H9 (cell line): ENCODE measurements at regions not wholly inside any gene's neighbourhood (a gene's known extent, or its start where the extent isn't known, plus 50 kb on each side); places are given as distances from the start of the nearest gene placed in this dataset.

Experiments
- DNase-seq: peaks from one replicate; pipeline ENCODE4 v3.0.0-alpha.2; 2017
- H2AFZ ChIP-seq: one replicate; pipeline ENCODE4 v1.6.1; 2013; ENCODE audit warnings: mild to moderate bottlenecking, low read length, control low read depth, moderate library complexity
- H2AK5ac ChIP-seq: 2 replicates; pipeline ENCODE4 v1.6.1; 2013; ENCODE audit warnings: low read length, control low read depth, mixed read lengths; ENCODE audit not compliant: insufficient read length
- H2BK120ac ChIP-seq: one replicate; pipeline ENCODE4 v1.6.1; 2013; ENCODE audit warnings: low read depth, mild to moderate bottlenecking, low read length, control low read depth, inconsistent platforms; ENCODE audit not compliant: poor library complexity, severe bottlenecking
- H2BK12ac ChIP-seq: 2 replicates; pipeline ENCODE4 v1.6.1; 2013; ENCODE audit warnings: low read length, control low read depth, mixed read lengths, low read depth; ENCODE audit not compliant: insufficient read length
- H2BK15ac ChIP-seq: 2 replicates; pipeline ENCODE4 v1.6.1; 2013; ENCODE audit warnings: low read depth, low read length, control low read depth
- H2BK20ac ChIP-seq: one replicate; pipeline ENCODE4 v1.6.1; 2013; ENCODE audit warnings: low read depth, mild to moderate bottlenecking, low read length, control low read depth, inconsistent platforms; ENCODE audit not compliant: poor library complexity, severe bottlenecking
- H2BK5ac ChIP-seq: 2 replicates; pipeline ENCODE4 v1.6.1; 2013; ENCODE audit warnings: low read length, control low read depth, mixed read lengths; ENCODE audit not compliant: insufficient read length
- H3K14ac ChIP-seq: 2 replicates; pipeline ENCODE4 v1.6.1; 2013; ENCODE audit warnings: low read length, control low read depth; ENCODE audit not compliant: insufficient read depth
- H3K18ac ChIP-seq: 2 replicates; pipeline ENCODE4 v1.6.1; 2013; ENCODE audit warnings: low read depth, mild to moderate bottlenecking, mixed read lengths, low read length, control low read depth; ENCODE audit not compliant: insufficient read length
- H3K23ac ChIP-seq: 2 replicates; pipeline ENCODE4 v1.6.1; 2013; ENCODE audit warnings: low read length, control low read depth, mixed read lengths, low read depth; ENCODE audit not compliant: insufficient read length
- H3K23me2 ChIP-seq: 2 replicates; pipeline ENCODE4 v1.6.1; 2013; ENCODE audit warnings: low read depth, mild to moderate bottlenecking, mixed read lengths, low read length, control low read depth; ENCODE audit not compliant: insufficient read length, poor library complexity, severe bottlenecking
- H3K27ac ChIP-seq: 2 replicates; pipeline ENCODE4 v1.5.1; 2013; ENCODE audit warnings: low read length, control low read depth, mixed read lengths, low read depth; ENCODE audit not compliant: insufficient read length
- H3K27me3 ChIP-seq: 2 replicates; pipeline ENCODE4 v1.6.1; 2013; ENCODE audit warnings: low read length, control low read depth, inconsistent platforms; ENCODE audit not compliant: insufficient read depth
- H3K4ac ChIP-seq: 2 replicates; pipeline ENCODE4 v1.6.1; 2013; ENCODE audit warnings: low read depth, mild to moderate bottlenecking, control low read depth, inconsistent platforms, low read length, moderate library complexity
- H3K4me1 ChIP-seq: 2 replicates; pipeline ENCODE4 v1.6.1; 2013; ENCODE audit warnings: low read length, control low read depth, inconsistent platforms; ENCODE audit not compliant: insufficient read depth
- H3K4me2 ChIP-seq: 2 replicates; pipeline ENCODE4 v1.6.1; 2013; ENCODE audit warnings: low read length, control low read depth, mixed read lengths; ENCODE audit not compliant: insufficient read length, insufficient read depth
- H3K56ac ChIP-seq: 2 replicates; pipeline ENCODE4 v1.6.1; 2013; ENCODE audit warnings: low read depth, mild to moderate bottlenecking, mixed read lengths, low read length, control low read depth; ENCODE audit not compliant: insufficient read length
- H3K79me1 ChIP-seq: 2 replicates; pipeline ENCODE4 v1.6.1; 2013; ENCODE audit warnings: low read depth, mild to moderate bottlenecking, moderate library complexity, low read length, control low read depth, inconsistent platforms; ENCODE audit not compliant: insufficient read depth, poor library complexity, severe bottlenecking
- H3K79me2 ChIP-seq: 2 replicates; pipeline ENCODE4 v1.6.1; 2013; ENCODE audit warnings: low read length, control low read depth, inconsistent platforms; ENCODE audit not compliant: insufficient read depth
- H3K9ac ChIP-seq: 2 replicates; pipeline ENCODE4 v1.6.1; 2013; ENCODE audit warnings: low read length, control low read depth, mixed read lengths; ENCODE audit not compliant: insufficient read length; ENCODE audit errors: extremely low read depth
- H3K9me3 ChIP-seq: one replicate; pipeline ENCODE4 v1.6.1; 2013; ENCODE audit warnings: low read depth, low read length, inconsistent platforms; ENCODE audit not compliant: control insufficient read depth
- H3T11ph ChIP-seq: one replicate; pipeline ENCODE4 v1.6.1; 2013; ENCODE audit warnings: mild to moderate bottlenecking, low read length, control low read depth, inconsistent platforms
- H4K20me1 ChIP-seq: one replicate; pipeline ENCODE4 v1.6.1; 2013; ENCODE audit not compliant: control insufficient read depth, insufficient read length, insufficient read depth
- H4K5ac ChIP-seq: 2 replicates; pipeline ENCODE4 v1.6.1; 2013; ENCODE audit warnings: low read depth, mild to moderate bottlenecking, mixed read lengths, low read length, control low read depth; ENCODE audit not compliant: insufficient read length
- H4K8ac ChIP-seq: replicated peaks from 2 replicates; pipeline ENCODE4 v1.6.1; 2013; ENCODE audit warnings: low read length, control low read depth, mixed read lengths, low read depth; ENCODE audit not compliant: insufficient read length
- H4K91ac ChIP-seq: 2 replicates; pipeline ENCODE4 v1.6.1; 2013; ENCODE audit warnings: low read depth, mild to moderate bottlenecking, moderate library complexity, mixed read lengths, low read length, control low read depth; ENCODE audit not compliant: insufficient read length
- H3K27ac Mint-ChIP-seq, 3 experiments: 2 replicates in 2 of 3; 3 replicates in 1 of 3; pipeline ENCODE4 v1.8.0; 2020 to 2021; ENCODE audit warnings: mixed read lengths in 3 of 3, mild to moderate bottlenecking in 1 of 3, moderate library complexity in 1 of 3
- H3K27me3 Mint-ChIP-seq: 2 replicates; pipeline ENCODE4 v1.8.0; 2021; ENCODE audit warnings: low read depth, mild to moderate bottlenecking, moderate library complexity, mixed read lengths
- H3K36me3 Mint-ChIP-seq, 3 experiments: 2 replicates in 2 of 3; 3 replicates in 1 of 3; pipeline ENCODE4 v1.8.0; 2020 to 2021; ENCODE audit warnings: low read depth in 3 of 3, mixed read lengths in 3 of 3; ENCODE audit not compliant: insufficient read depth in 1 of 3
- H3K4me1 Mint-ChIP-seq, 2 experiments: 2 replicates each; pipeline ENCODE4 v1.8.0; 2020; ENCODE audit warnings: mixed read lengths in 2 of 2
- H3K4me3 Mint-ChIP-seq, 2 experiments: 2 replicates in 1 of 2; 3 replicates in 1 of 2; pipeline ENCODE4 v1.8.0; 2020 to 2021; ENCODE audit warnings: mild to moderate bottlenecking in 2 of 2, mixed read lengths in 2 of 2, moderate library complexity in 1 of 2
- H3K9me3 Mint-ChIP-seq, 2 experiments: 2 replicates in 1 of 2; 3 replicates in 1 of 2; pipeline ENCODE4 v1.8.0; 2020; ENCODE audit warnings: mild to moderate bottlenecking in 2 of 2, mixed read lengths in 2 of 2, moderate library complexity in 1 of 2
- CTCF ChIP-seq: fragments of 200-600 bp; sonication (generic); conservative IDR thresholded peaks from 3 replicates; pipeline ENCODE4 v1.8.0; 2021; ENCODE audit warnings: antibody characterized with exemption, mild to moderate bottlenecking

DNA sequence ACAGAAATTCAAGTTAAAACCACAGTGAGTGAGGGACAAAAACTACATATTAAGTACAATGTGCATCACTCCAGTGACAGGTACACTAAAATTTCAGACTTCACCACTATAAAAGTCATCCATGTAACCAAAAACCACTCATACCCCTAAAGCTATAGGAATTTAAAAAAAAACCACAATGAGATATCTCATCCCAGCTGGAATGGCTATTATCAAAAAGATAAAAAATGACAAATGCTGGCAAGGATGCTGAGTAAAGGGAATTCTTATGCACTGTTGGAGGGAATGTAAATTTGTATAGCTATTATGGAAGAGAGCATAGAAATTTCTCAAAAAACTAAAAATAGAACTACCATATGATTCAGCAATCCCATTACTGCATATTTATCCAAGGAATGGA is 171.1 kb downstream of the HHIP start:
- Mint-ChIP-seq H3K4me1 (peaks cover 0 to 2% of the 10 kb centered on the region in 2 experiments; a peak in 2 of 4 replicates), H3K27me3 (no peaks in the 10 kb centered on the region), H3K36me3 (peaks cover 3 to 17% (median 4%) of the 10 kb centered on the region in 3 experiments; a peak in 6 of 7 replicates), H3K27ac (no peak overlapping the region), H3K9me3 (peaks cover 10 to 20% of the 10 kb centered on the region in 2 experiments), H3K4me3 (no peak overlapping the region)
- Histone ChIP-seq H3T11ph (no peak overlapping the region), H3K9ac (no peak overlapping the region), H3K4me2 (no peak overlapping the region), H4K5ac (no peak overlapping the region), H2BK12ac (no peak overlapping the region), H2BK20ac (no peak overlapping the region), H2BK5ac (no peak overlapping the region), H4K91ac (no peak overlapping the region), H3K4me1 (no peaks in the 10 kb centered on the region), H3K9me3 (no peaks in the 10 kb centered on the region), H3K23me2 (no peaks in the 10 kb centered on the region), H3K18ac (no peak overlapping the region), H3K79me1 (no peaks in the 10 kb centered on the region), H2BK15ac (no peak overlapping the region), H2AK5ac (no peak overlapping the region), H3K23ac (no peak overlapping the region), H3K27ac (no peak overlapping the region), H4K20me1 (no peaks in the 10 kb centered on the region), H3K14ac (no peak overlapping the region), H2BK120ac (no peak overlapping the region), H3K79me2 (no peaks in the 10 kb centered on the region), H3K27me3 (no peaks in the 10 kb centered on the region), H4K8ac (no peak overlapping the region), H3K4ac (no peak overlapping the region), H2AFZ (no peak overlapping the region), H3K56ac (no peak overlapping the region)
- no peak for TF ChIP-seq CTCF
- no peak for DNase-seq
